HG03460 (cell line): ENCODE measurements at regions not wholly inside any gene's neighbourhood (a gene's known extent, or its start where the extent isn't known, plus 50 kb on each side); places are given as distances from the start of the nearest gene placed in this dataset.
A peak's percentile ranks its signal among the peaks of the same experiment; 100 is the strongest.

Experiments used
- ATAC-seq: cut with Tn5 transposase; IDR thresholded peaks from one replicate; pipeline ENCODE4 v1.9.1; 2021; ENCODE audit not compliant: unreplicated experiment

DNA sequence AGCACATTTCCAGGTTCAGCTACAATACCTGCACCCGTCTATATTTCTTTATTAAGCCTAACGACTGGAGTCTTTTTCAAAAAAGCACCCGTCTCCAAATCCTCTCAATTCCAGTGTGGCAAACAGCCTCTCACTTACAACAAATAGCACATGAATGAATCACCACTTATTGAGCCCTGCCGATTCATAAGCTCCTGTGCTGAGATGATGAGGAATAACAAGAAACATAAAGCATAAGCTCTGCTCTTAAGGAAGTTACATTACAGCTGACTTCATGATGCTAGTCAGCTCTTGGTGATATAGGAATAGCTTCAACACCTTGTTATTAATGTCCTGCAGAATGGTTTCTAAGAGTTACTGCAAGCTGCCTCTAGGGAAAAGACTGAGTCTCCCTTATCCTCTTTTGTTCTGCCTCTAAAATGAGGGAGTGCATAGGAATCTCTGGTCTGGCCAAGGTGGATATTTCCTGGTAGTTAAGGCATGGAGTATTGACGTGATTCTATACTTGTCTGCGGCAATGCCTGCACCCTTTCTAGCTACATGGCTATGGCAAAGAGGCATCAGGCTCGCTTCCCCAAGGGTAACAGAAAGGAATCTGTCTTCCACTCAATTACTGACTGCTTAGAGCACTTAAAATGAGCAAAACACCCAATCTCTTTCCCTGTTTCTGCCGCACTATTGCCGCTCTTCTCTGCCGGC is 195.7 kb downstream of the KLF12 start:
- no peak for ATAC-seq

DNA sequence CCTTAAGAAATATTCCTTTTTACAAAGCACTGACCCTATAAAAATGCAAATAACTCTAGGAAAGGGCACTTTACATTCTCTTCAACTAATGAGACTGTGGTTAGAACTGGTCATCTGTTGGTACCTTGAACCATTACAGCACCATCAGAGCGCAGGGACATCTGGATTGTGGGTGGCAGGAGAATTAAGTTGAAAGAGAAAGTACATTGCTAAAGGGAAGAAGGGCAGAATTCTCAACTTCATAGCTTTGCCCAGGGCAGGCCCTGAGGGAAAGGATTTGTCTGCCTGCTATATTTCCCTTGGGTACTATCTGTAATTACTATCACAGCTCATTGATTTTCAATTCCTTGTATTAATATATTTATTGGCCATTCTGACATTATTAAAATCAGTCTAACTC is 196.8 kb downstream of the KLF12 start:
- ATAC-seq, result no peak

DNA sequence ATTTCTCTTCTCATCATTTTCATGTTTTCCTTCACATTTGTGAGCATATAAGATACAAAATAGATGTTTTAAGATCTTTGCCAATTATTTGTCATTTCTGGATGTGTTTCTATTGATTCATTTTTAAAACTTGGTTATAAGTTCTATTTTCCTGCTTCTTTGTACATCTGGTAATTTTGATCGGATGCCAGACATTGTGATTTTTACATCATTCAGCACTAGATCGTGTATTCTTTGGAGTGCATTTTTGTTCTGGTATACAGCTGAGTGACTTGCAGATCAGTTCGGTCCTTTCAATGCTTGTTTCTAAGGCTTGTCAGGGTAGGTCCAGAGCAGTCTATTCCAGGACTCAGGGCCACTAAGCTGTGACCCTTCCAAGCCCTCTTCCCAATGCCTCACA is 198.2 kb downstream of the KLF12 start:
- ATAC-seq, result no peak

DNA sequence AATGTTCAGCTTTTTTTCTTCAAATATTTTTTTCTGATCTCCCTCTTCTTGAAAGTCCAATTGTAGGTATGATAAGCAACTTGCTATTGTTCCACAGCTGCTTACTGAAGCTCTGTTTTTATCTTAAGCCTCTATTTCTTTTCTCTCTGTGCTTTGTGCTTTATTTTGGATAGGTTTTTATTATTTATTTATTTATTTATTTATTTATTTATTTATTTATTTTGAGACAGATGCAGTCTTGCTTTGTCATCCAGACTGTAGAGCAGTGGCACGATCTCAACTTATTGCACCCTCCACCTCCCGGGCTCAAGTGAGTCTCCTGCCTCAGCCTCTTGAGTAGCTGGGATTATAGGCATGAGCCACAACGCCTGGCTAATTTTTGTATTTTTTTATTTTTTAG is 199.4 kb downstream of the KLF12 start:
- ATAC-seq, result no peak

DNA sequence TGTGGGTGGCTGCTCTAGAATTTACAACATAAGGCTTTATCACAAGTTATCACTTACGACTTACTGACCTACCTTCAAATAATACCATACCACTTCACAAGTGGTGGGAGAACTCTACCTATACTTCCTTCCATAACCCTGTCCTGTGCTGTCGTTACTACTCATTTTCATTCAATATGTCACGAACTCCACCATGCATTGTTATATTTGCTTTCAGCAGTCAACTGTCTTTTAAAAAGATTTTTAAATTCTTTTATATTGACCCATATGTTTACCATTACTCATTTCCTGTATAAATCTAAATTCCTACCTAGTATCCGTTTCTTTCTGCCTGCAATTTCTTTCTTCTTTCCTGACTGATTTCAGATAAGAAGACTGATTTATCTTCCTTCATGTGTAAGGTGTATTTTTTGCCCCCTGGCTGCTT is 200.0 kb downstream of the KLF12 start:
- ATAC-seq, result no peak

DNA sequence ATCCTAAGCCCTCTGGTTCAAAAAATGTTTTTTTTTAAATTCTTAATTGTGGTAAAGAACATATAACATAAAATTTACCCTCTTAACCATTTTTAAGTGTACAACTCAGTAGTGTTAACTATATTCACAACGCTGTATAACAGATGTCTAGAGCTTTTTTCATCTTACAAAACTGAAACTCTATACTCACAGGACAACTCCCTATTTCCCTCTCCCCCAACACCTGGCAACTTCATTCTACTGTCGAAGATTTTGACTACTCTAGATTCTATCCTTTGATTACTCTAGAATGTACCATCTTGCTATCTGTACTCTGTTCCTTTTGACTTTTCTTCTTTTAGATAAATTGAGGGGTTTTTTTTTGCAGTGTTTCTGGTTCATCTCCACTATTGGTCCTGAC is 200.4 kb downstream of the KLF12 start:
- no peak for ATAC-seq

DNA sequence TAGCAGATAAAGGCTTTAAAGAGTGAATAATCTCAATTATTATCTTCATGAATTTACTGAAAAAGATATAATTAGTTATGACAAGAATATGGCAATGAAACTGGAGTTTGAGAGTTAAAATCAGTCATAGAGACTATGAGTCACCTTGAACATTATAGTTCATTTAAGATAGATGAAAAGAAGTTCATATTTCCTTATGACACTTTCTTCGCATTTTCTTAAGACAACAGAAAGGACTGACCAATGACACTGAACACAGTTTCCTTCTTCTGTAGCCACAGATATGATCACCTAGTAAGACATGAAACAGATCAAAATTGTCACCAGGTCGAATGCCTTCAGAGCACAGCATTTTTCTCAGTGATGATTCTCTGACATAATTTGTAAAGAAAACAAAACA is 202.1 kb downstream of the KLF12 start:
- no peak for ATAC-seq

DNA sequence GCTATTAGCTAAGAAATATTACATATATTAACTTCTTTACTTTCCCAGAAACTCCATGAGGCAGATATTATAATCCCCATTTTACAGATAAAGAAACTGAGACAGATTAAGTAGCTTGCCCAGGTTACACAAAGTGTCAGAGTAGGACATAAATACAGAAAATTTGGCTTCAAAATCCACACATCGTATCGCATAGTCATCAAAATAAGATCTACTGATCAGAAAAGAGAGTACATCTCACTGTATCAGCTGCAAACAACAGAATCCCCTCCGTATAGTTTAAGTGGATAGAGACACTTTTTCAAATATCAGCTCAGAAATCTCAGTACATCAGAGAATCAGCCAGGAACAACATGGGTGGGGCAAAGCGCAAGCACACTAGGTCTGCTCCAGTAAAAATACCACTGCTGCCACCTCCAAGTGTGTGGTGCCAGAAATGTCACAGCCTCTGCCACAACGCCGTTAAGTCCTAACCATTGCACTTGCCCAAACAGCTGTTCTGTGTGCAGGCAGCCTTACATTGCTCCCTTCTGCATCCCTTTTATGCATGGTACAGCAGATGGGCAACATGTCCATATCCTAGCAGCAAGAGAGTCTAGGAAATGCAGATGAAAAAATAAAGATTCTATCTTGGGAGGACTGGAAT is 204.8 kb downstream of the KLF12 start:
- ATAC-seq, result no peak

DNA sequence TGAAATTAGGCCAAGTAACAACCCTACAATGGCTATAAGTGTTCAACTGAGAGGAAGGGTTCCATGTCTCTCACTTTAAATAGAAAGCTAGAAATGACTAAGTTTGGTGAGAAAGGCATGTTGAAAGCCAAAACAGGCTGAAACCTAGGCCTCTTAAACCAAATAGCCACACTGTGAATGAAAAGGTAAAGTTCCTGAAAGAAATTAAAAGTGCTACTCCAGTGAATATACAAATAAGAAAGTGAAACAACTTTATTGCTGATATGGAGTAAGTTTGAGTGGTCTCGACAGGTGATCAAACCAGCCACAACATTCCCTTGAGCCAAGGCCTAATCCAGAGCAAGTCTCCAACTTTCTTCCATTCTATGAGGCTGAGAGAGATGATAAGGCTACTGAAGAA is 209.6 kb downstream of the KLF12 start:
- peak; percentile 85 for ATAC-seq

DNA sequence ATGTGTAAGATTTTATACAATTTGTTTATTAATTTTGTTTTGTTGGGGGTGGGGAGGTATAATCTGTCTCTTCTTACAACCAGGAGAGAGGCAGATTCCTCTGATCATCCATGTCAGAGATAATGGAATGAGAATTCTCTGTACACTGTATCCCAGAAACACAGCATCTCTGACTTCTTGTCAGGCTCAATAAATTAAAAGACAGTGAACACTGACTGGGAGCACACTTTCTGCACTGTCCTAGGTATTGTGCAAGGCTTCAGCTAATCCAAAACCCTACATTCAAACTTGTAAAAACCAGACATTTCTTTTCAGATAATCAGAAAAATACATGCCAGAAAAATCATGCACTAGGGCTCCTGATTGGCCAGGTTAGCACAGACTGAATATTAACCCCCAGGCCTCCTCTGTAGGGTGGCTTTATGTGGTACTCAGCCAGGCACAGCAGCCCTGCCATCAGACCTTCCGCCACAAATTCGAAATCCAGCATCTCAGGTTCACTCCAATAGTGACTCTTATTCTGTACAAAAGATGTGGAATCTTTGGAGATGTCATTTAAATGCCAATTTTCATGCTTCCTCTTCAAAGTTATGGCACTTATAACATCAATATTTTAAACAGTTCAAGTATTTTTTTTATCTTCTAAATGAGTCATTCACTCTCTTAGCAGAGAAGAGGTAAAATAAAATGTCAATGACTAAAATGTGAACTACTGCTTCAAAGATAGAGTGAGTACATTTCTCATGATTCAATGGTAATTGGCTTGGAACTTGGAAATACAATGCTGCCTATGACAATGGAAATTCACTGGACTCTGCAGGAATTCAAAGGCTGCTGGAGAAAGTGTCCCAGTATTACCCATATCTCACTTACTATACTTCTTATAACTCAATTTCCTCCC is 211.5 kb downstream of the KLF12 start:
- ATAC-seq, result no peak

DNA sequence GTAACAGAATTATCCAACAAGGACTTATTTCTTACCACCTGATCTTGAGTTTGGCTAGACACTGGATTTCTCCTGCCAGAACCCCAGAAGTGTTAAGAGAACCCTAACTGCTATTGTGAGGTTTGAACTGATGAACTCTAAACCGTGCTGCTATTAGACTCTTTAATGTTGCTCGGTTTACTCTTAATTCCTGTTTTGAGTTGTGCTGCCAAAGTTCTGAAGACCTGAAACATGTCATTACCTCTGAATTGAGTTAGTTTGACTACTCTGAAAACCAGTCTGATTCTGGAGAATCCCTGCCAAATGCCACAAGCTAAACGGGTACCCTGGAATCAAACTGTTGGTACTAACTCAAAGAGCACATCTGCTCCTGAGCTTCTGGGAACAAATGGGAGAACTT is 215.5 kb downstream of the KLF12 start:
- ATAC-seq, result no peak

DNA sequence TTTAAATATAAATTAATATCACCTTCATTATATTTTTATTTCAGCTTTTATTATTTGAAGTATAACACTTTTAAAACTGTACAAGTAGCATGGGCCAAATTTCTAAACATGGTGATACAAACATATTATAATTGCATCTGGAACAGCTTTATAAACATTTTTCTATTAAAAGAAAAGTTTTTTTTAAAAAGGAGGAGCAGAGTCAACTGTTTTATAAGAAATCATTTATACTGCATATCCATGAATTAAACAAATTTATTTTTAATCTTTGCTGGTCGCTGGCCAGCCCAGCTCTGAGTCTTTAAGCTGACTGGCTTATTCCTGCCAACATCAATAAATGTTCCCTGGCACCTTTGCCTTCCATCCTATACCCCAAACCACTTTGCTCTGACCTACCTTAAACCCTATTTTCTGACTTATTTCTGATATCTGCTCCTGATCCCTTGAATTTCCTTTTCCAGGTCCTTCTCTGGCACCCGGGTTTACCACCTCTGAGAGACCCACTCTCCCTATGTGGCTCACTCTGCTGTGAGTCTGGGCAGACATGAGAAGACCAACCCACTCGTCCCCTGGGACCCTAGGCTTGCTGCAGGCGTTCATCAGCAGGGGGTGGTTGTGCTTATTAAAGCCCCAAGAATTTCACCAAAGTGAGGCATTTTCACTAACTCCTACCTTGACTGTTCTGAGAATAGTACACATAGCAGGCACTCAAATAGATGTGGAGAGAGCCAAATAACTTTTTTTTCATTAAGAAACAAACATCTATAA is 220.3 kb downstream of the KLF12 start:
- peak; percentile 45 for ATAC-seq

DNA sequence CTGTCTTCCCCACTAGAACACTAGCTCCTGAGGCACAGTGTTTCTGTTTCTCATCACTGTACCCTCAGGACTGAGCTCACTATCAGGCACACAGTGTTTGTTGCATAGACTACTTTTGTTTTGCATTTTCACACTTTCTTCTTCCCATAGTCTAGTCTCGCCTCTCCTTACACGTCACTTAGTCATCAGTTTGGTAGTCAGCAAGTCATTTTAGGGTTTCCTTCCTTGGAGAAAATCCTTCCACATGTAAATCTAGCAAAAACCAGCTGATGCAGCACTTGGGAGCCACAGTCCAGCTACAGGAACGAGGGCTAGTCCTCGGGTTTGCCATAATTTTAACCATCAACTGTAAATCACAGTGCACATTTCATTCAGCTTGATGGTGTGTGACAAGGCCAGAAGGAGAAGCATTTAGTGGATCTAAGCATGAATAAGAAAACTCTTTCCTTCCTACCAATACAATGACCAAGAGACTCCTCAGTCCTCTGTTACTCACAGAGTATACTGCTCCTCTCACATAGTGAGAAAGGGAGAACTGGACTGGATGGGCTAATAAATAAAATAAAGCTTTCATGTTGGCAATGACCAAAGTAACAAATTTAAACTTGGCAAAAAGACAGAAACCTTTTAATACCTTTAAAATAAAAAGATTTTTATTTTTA is 221.0 kb downstream of the KLF12 start:
- no peak for ATAC-seq

DNA sequence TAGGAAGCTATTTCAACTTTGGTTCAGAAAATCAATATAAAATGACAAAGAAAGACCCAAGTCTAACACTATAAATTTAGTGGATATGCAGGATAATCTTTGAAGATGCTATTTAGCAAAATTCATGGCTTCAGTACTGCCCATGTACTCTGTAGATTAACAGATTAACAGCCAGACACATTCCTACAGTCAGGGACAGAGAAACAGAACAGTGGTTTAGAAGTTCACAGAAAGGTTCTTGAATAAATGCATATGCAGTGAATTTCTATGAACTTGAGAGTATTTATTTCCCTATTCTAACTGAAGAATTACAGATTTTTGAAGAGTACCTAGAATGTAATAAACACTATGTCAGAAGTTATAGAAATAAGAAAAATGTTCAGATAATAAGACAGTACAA is 222.8 kb downstream of the KLF12 start:
- no peak for ATAC-seq

DNA sequence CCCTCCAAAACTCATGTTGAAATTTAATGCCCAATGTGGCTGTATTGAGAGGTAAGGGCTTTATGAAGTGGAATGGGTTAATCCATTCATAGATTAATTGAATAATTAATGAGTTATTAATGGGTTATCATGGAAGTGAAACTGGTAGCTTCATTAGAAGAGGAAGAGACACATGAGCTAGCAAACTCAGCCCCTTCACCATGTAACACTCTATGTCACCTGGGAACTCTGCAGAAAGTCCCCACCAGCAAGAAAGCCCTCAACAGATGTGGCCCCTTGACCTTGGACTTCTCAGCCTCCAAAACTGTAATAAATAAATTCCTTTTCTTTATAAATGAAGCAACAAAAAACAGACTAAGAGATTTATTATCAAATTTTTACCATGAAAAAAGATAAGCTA is 223.5 kb downstream of the KLF12 start:
- ATAC-seq, result peak; percentile 55

DNA sequence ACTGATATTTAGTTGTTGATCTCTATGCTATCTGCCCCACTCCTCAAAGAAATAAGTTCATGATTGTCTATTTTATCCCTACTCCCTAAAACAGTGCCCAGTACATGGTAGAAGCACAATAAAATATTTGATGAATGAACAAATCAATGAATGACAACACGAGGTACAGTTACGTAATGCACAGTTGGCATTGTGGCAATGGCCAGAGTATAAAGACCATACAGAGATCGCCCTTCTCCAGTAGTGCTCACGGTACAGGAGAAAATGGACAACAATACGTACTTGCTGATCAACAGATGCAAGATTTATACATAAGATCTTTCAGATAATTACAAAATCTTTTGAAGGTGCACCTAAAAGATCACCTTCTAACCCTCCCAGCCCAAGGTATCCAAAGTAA is 225.4 kb downstream of the KLF12 start:
- ATAC-seq, result no peak

DNA sequence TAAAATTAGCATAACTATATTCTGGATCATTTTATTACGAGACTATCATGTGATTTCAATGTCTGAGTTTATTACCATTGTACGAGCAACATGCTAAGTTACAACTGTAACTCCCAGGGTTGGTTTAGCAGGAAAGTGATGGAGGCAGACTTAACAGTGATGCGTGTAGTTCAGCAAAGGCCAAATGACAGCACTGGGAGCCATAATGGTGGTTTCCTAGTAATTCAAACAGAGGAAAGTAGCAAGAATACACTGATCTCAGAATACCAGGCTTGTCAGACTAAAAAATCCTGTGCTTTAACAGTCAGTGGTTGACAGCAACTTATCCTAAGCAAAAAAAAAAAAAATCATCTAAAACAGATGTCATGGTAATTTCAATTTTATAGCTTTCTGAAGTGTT is 229.6 kb downstream of the KLF12 start:
- ATAC-seq, result no peak

DNA sequence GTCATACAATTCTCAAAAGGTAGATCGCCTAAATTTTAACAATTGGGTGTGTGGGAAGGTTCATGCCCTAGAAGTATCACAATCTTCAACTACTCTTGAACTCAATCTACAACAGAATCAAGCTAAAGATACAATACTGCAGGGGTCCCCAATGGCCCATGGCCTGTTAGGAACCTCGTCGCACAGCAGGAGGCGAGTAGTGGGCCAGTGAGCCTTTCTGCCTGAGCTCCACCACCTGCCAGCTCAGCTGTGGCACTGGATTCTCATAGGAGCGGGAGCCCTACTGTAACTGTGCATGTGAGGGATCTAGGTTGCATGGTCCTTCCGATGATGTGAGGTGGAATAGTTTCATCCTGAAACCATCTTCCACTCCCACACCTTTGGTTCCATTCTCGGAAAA is 230.6 kb downstream of the KLF12 start:
- no peak for ATAC-seq

DNA sequence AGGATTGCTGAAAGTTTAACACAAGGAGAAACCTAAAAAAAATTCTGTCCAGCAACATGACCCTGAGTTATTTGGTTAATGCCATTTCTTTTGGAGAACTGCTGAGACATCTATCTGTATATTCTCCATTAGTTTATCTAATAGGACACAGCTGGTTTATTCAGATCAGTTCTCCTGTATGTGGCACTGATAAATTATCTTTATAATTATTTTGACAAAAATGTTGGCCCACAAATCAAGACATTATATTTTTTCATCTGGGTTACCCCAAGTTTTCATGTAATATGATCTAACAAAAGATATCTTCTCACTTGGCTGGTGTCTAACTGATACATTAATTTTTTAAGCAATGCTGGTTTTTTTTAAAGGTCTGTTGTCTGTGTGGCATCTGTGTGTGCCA is 231.4 kb downstream of the KLF12 start:
- ATAC-seq, result no peak

DNA sequence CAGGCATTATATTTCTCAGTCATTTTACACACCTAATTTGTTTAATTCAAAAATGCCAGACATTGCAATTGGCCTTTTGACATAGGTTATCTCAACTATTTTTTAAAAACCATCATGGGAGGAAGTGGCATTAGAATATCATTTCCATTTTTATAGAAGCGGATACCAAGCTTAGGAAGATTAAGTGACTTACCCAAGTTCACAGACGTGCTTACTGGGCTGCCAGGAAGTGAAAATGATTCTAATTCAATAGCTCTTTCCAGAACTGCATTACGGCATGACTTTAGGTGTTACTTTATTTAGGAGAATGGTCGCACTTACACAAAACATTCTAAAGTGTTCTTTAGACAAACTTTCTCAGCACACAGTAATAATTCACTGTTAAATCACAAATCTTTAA is 231.9 kb downstream of the KLF12 start:
- ATAC-seq, result no peak
